DOHH2 (cell line): ENCODE measurements at regions not wholly inside any gene's neighbourhood (a gene's known extent, or its start where the extent isn't known, plus 50 kb on each side); places are given as distances from the start of the nearest gene placed in this dataset.

ENCODE experiments used
- H3F3A ChIP-seq: fragments of 200-600 bp; sonication (generic), shearing (Covaris generic); 2 replicates; pipeline ENCODE4 v1.6.0; 2016; ENCODE audit warnings: antibody characterized with exemption, mild to moderate bottlenecking; ENCODE audit not compliant: control insufficient read depth, insufficient read depth
- H3K27ac ChIP-seq: fragments of 200-600 bp; sonication (generic); 2 replicates; pipeline ENCODE4 v1.5.1; 2014; ENCODE audit warnings: low read depth, mild to moderate bottlenecking, low read length, moderate library complexity
- H3K27me3 ChIP-seq: fragments of 200-600 bp; sonication (generic); 2 replicates; pipeline ENCODE4 v1.6.1; 2014; ENCODE audit warnings: mild to moderate bottlenecking, low read length, mixed read lengths; ENCODE audit not compliant: control insufficient read depth
- H3K36me3 ChIP-seq: fragments of 200-600 bp; sonication (generic); 2 replicates; pipeline ENCODE4 v1.6.1; 2014; ENCODE audit warnings: mild to moderate bottlenecking, low read length, moderate library complexity, mixed read lengths; ENCODE audit not compliant: control insufficient read depth
- H3K4me1 ChIP-seq: fragments of 200-600 bp; sonication (generic); 2 replicates; pipeline ENCODE4 v1.6.1; 2014; ENCODE audit warnings: mild to moderate bottlenecking, low read length, mixed read lengths; ENCODE audit not compliant: control insufficient read depth
- H3K4me2 ChIP-seq: fragments of 200-600 bp; sonication (generic); 2 replicates; pipeline ENCODE4 v1.6.0; 2014; ENCODE audit warnings: mild to moderate bottlenecking, low read length, moderate library complexity
- H3K4me3 ChIP-seq: fragments of 200-600 bp; sonication (generic); 2 replicates; pipeline ENCODE4 v1.5.1; 2014; ENCODE audit warnings: mild to moderate bottlenecking, low read length, mixed read lengths
- H3K79me2 ChIP-seq: fragments of 200-600 bp; sonication (generic); 2 replicates; pipeline ENCODE4 v1.6.1; 2014; ENCODE audit warnings: mild to moderate bottlenecking, low read length, mixed read lengths; ENCODE audit not compliant: control insufficient read depth
- H3K9me2 ChIP-seq: fragments of 200-600 bp; sonication (generic); replicated peaks from 2 replicates; pipeline ENCODE4 v1.6.1; 2014; ENCODE audit warnings: mild to moderate bottlenecking, low read length, mixed read lengths; ENCODE audit not compliant: control insufficient read depth
- H3K9me3 ChIP-seq: fragments of 200-600 bp; sonication (generic); 2 replicates; pipeline ENCODE4 v1.6.1; 2014; ENCODE audit warnings: antibody characterized with exemption, low read length, mixed read lengths; ENCODE audit not compliant: control insufficient read depth, insufficient read depth
- H4K20me1 ChIP-seq: fragments of 200-600 bp; sonication (generic); 2 replicates; pipeline ENCODE4 v1.6.0; 2014; ENCODE audit warnings: low read depth, mild to moderate bottlenecking, antibody characterized with exemption, low read length, moderate library complexity; ENCODE audit not compliant: control insufficient read depth, insufficient read depth
- EZH2phosphoT487 ChIP-seq: fragments of 200-600 bp; sonication (generic); IDR thresholded peaks from 2 replicates; pipeline ENCODE4 v1.6.1; 2017; ENCODE audit warnings: borderline replicate concordance, mild to moderate bottlenecking, antibody characterized with exemption, low read length, moderate library complexity, mixed read lengths
- TF ChIP-seq, protein P1 (sequence below): fragments of 200-600 bp; sonication (generic); IDR thresholded peaks from one replicate; pipeline ENCODE4 v1.5.1; 2014; ENCODE audit warnings: antibody characterized with exemption, mild to moderate bottlenecking, low read depth, low read length; ENCODE audit not compliant: poor library complexity, severe bottlenecking

DNA sequence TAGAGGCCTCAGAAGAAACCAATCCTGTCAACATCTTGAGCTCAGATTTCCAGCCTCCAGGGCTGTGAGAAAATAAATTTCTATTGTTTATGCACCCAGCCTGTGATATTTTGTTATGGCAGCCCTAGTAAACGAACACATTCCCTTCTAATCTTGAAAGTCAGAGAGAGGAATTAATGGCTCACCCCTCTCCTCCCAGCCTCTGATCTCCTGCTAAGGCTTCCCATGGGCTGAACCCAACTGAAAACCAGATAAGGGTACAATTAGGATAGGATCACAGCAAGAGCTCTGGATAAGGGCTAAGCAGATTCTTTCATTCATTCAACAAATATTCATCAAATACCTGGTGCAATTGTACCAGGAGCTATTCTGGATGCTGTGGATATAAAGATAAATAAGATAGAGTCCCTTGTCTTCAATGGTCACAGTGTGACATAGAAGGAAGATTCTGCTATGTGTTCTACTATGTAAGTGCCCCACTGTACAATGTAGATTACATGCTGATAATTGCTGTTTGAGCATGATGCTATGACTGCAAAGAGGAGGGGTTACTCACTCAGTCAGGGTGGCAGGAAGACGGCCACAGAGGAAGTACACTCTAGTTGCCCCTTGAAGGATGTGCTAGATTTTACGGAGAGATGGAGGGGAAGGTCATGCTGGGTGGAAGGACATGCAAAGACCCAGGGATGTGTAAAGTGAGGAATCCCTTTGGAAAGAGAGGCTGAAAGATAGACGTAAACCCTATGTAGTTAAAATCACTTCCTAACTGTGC is 203.3 kb upstream of the JUN start:
- Histone ChIP-seq H3K9me3 (no peaks in the 10 kb centered on the region), H3K36me3 (no peaks in the 10 kb centered on the region), H3K79me2 (no peaks in the 10 kb centered on the region), H4K20me1 (no peaks in the 10 kb centered on the region), H3K27me3 (no peaks in the 10 kb centered on the region), H3K27ac (no peak overlapping the region), H3F3A (no peaks in the 10 kb centered on the region), H3K4me3 (no peak overlapping the region), H3K9me2 (no peaks in the 10 kb centered on the region), H3K4me2 (no peak overlapping the region), H3K4me1 (peaks cover 4% of the 10 kb centered on the region; the same call in 1 of the 2 replicates)
- TF ChIP-seq EZH2phosphoT487: no peak
- TF ChIP-seq, protein P1, sequence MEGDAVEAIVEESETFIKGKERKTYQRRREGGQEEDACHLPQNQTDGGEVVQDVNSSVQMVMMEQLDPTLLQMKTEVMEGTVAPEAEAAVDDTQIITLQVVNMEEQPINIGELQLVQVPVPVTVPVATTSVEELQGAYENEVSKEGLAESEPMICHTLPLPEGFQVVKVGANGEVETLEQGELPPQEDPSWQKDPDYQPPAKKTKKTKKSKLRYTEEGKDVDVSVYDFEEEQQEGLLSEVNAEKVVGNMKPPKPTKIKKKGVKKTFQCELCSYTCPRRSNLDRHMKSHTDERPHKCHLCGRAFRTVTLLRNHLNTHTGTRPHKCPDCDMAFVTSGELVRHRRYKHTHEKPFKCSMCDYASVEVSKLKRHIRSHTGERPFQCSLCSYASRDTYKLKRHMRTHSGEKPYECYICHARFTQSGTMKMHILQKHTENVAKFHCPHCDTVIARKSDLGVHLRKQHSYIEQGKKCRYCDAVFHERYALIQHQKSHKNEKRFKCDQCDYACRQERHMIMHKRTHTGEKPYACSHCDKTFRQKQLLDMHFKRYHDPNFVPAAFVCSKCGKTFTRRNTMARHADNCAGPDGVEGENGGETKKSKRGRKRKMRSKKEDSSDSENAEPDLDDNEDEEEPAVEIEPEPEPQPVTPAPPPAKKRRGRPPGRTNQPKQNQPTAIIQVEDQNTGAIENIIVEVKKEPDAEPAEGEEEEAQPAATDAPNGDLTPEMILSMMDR: no peak

DNA sequence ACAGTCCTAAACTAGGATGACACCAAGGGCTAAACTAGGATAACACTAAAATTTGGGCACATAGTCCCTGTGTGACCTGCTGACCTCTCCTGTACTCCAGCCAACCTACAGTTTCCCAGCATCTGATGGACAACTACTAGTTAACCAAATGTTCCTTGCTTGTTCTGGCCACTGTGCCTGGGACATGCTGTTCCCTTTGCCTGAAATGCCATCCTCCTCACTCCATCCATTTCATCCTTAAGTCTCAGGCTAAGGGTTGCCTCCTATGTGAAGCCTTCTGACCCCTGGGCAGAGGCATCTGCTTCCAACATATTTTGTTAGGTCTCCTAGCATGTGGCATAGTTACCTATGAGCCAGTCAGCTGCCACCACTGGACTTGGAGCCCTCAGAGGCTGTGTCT is 204.9 kb upstream of the JUN start:
- peaks cover 4% of the 10 kb centered on the region; the same call in 1 of the 2 replicates for H3K4me1 ChIP-seq
- no peaks in the 10 kb centered on the region for H3K79me2 ChIP-seq
- H3F3A ChIP-seq: no peaks in the 10 kb centered on the region
- no peak for TF ChIP-seq EZH2phosphoT487
- TF ChIP-seq, protein P1: no peak
- H3K9me3 ChIP-seq: no peaks in the 10 kb centered on the region
- no peaks in the 10 kb centered on the region for H3K27me3 ChIP-seq
- H3K9me2 ChIP-seq: no peaks in the 10 kb centered on the region
- H3K4me3 ChIP-seq: no peak overlapping the region
- H4K20me1 ChIP-seq: no peaks in the 10 kb centered on the region
- H3K36me3 ChIP-seq: no peaks in the 10 kb centered on the region
- no peak overlapping the region for H3K4me2 ChIP-seq
- H3K27ac ChIP-seq: no peak overlapping the region

DNA sequence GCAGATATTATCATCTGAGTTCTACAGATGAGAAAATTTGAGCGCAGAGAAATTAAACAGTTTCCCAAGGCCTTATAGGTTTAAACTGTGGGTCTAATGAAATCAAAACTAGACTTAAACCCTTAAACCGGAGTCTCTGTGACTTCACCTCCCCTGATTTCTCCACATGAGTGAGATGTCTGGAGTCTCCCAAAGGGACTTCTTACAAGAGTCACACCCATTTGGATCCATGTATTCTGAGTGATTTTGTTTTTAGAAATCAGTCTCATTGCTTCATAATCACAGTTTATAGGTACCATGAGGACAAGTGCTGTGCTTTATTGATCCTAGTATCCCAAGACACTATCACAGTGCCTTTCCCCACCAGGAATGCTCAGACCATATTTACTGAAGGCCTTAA is 206.0 kb upstream of the JUN start:
- no peak overlapping the region for H3K4me2 ChIP-seq
- no peaks in the 10 kb centered on the region for H3K9me2 ChIP-seq
- no peaks in the 10 kb centered on the region for H3K9me3 ChIP-seq
- no peaks in the 10 kb centered on the region for H3K36me3 ChIP-seq
- H3K4me1 ChIP-seq: peaks cover 4% of the 10 kb centered on the region; the same call in 1 of the 2 replicates
- H4K20me1 ChIP-seq: no peaks in the 10 kb centered on the region
- no peak overlapping the region for H3K4me3 ChIP-seq
- no peak overlapping the region for H3K27ac ChIP-seq
- no peaks in the 10 kb centered on the region for H3K27me3 ChIP-seq
- no peak for TF ChIP-seq EZH2phosphoT487
- TF ChIP-seq, protein P1: no peak
- no peaks in the 10 kb centered on the region for H3F3A ChIP-seq
- no peaks in the 10 kb centered on the region for H3K79me2 ChIP-seq
